ENCODE measurements at regions not wholly inside any gene's neighbourhood (a gene's known extent, or its start where the extent isn't known, plus 50 kb on each side); places are given as distances from the start of the nearest gene placed in this dataset.

DNA sequence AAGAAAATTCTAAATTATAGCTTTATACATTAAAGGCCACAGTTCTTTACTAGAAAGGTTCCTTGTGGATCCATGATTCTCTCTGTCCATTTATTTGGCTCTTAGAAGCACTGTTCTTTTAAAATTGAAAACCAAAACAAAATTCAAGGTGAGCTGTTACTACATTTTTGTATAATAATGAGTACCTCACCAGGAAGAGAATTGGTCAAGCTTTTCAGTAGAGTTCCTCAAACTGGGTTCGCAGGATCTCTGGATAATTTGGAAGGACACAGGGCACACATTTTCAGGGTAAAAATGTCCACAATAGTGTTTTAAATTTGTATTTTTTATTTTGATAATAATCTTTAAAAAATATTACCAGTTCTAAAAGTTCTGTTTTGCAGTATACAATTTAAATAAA is 93.0 kb downstream of the PPP1R3A start:
- no peak for DNase-seq
- no peaks in the 10 kb centered on the region for H3K4me1 ChIP-seq
- intact Hi-C loops (cut with DNase I; ENCODE audit: low total_unique reads) = no loop called here
- H3K27ac ChIP-seq = no peak overlapping the region
- TF ChIP-seq POLR2A (IDR thresholded peaks at IDR 0.05) = no peak
- TF ChIP-seq, protein P1, sequence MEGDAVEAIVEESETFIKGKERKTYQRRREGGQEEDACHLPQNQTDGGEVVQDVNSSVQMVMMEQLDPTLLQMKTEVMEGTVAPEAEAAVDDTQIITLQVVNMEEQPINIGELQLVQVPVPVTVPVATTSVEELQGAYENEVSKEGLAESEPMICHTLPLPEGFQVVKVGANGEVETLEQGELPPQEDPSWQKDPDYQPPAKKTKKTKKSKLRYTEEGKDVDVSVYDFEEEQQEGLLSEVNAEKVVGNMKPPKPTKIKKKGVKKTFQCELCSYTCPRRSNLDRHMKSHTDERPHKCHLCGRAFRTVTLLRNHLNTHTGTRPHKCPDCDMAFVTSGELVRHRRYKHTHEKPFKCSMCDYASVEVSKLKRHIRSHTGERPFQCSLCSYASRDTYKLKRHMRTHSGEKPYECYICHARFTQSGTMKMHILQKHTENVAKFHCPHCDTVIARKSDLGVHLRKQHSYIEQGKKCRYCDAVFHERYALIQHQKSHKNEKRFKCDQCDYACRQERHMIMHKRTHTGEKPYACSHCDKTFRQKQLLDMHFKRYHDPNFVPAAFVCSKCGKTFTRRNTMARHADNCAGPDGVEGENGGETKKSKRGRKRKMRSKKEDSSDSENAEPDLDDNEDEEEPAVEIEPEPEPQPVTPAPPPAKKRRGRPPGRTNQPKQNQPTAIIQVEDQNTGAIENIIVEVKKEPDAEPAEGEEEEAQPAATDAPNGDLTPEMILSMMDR (IDR thresholded peaks at IDR 0.05) = no peak
- H3K4me3 ChIP-seq = no peak overlapping the region
- H3K36me3 ChIP-seq = no peaks in the 10 kb centered on the region
- no peaks in the 10 kb centered on the region for H3K27me3 ChIP-seq
- no peaks in the 10 kb centered on the region for H3K9me3 ChIP-seq

GRCh38 chr7:113824117-113824823 is 94.5 kb downstream of the PPP1R3A start:
- Histone ChIP-seq H3K36me3 (no peaks in the 10 kb centered on the region), H3K27ac (no peak overlapping the region), H3K4me1 (no peaks in the 10 kb centered on the region), H3K4me3 (no peak overlapping the region), H3K27me3 (no peaks in the 10 kb centered on the region), H3K9me3 (no peaks in the 10 kb centered on the region)
- TF ChIP-seq, protein P1 (IDR thresholded peaks at IDR 0.05) = no peak
- TF ChIP-seq POLR2A (IDR thresholded peaks at IDR 0.05) = no peak
- DNase-seq = no peak
- intact Hi-C loops (cut with DNase I; ENCODE audit: low total_unique reads) = no loop called here

GRCh38 chr7:113819474-113819873 is 99.3 kb downstream of the PPP1R3A start:
- intact Hi-C loops (cut with DNase I; ENCODE audit: low total_unique reads) = no loop called here

GRCh38 chr7:113816639-113817038 is 102.2 kb downstream of the PPP1R3A start:
- intact Hi-C loops (cut with DNase I; ENCODE audit: low total_unique reads) = no loop called here
- Histone ChIP-seq H3K4me1 (no peaks in the 10 kb centered on the region), H3K36me3 (no peaks in the 10 kb centered on the region), H3K9me3 (no peaks in the 10 kb centered on the region), H3K27me3 (no peaks in the 10 kb centered on the region), H3K27ac (no peak overlapping the region), H3K4me3 (no peak overlapping the region)
- no peak for DNase-seq
- no peak for TF ChIP-seq POLR2A (IDR thresholded peaks at IDR 0.05)
- TF ChIP-seq, protein P1 (IDR thresholded peaks at IDR 0.05) = no peak

More at GRCh38 chr7:113819474-113819873, 99.3 kb downstream of the PPP1R3A start:
- Histone ChIP-seq H3K4me1 (no peaks in the 10 kb centered on the region), H3K4me3 (no peak overlapping the region), H3K36me3 (no peaks in the 10 kb centered on the region), H3K27me3 (no peaks in the 10 kb centered on the region), H3K9me3 (no peaks in the 10 kb centered on the region), H3K27ac (no peak overlapping the region)
- TF ChIP-seq POLR2A (IDR thresholded peaks at IDR 0.05) = no peak
- TF ChIP-seq, protein P1 (IDR thresholded peaks at IDR 0.05) = no peak
- DNase-seq = no peak

DNA sequence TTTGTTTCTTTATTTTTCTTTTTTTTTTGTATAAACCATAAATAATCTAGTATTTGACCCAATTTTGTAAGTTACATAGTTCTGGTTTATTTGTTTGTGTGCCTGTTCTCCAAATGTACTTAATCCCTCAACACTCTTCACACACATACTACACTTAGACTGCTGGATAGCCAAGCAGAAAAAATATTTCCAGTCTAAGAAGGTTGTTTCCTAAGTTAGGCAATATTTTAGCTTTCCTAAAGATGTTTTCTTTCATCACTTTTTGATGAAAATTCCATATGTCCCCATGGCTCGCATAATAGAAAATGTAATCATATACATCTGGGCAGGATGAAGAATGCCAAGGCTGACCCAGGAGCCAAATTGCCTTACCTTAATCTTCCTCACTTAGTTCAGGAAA is 105.3 kb downstream of the PPP1R3A start:
- H3K9me3 ChIP-seq = no peaks in the 10 kb centered on the region
- H3K36me3 ChIP-seq = no peaks in the 10 kb centered on the region
- H3K27ac ChIP-seq = no peak overlapping the region
- intact Hi-C loops (cut with DNase I; ENCODE audit: low total_unique reads) = no loop called here
- H3K4me3 ChIP-seq = no peak overlapping the region
- no peaks in the 10 kb centered on the region for H3K4me1 ChIP-seq
- no peak for DNase-seq
- no peaks in the 10 kb centered on the region for H3K27me3 ChIP-seq
- TF ChIP-seq, protein P1 (IDR thresholded peaks at IDR 0.05) = no peak

Data from uterus (tissue), 3 donors.